Ishikawa (cell line): ENCODE measurements at regions not wholly inside any gene's neighbourhood (a gene's known extent, or its start where the extent isn't known, plus 50 kb on each side); places are given as distances from the start of the nearest gene placed in this dataset.

ENCODE experiments used
- CEBPB ChIP-seq: IDR thresholded peaks from 2 replicates; pipeline ENCODE4 v1.6.1; 2012
- CREB1 ChIP-seq: IDR thresholded peaks from 2 replicates; pipeline ENCODE4 v1.6.1; 2012; ENCODE audit warnings: low read depth
- EGR1 ChIP-seq: IDR thresholded peaks from 2 replicates; pipeline ENCODE4 v1.6.1; 2012
- EP300 ChIP-seq: IDR thresholded peaks from 2 replicates; pipeline ENCODE4 v1.6.1; 2012; ENCODE audit warnings: borderline replicate concordance
- FOXM1 ChIP-seq: IDR thresholded peaks from 2 replicates; pipeline ENCODE4 v1.6.1; 2012; ENCODE audit warnings: low read depth, borderline replicate concordance
- MAX ChIP-seq: IDR thresholded peaks from 2 replicates; pipeline ENCODE4 v1.6.1; 2012
- NFIC ChIP-seq: IDR thresholded peaks from 2 replicates; pipeline ENCODE4 v1.6.1; 2012
- RAD21 ChIP-seq: IDR thresholded peaks from 2 replicates; pipeline ENCODE4 v1.6.1; 2012; ENCODE audit warnings: low read depth
- REST ChIP-seq: IDR thresholded peaks from 2 replicates; pipeline ENCODE4 v1.6.1; 2012; ENCODE audit warnings: low read depth, mild to moderate bottlenecking
- TAF1 ChIP-seq: IDR thresholded peaks from 2 replicates; pipeline ENCODE4 v1.6.1; 2012; ENCODE audit warnings: low read depth, mild to moderate bottlenecking
- TCF12 ChIP-seq: IDR thresholded peaks from 2 replicates; pipeline ENCODE4 v1.6.1; 2012; ENCODE audit warnings: low read depth
- TEAD4 ChIP-seq: IDR thresholded peaks from 2 replicates; pipeline ENCODE4 v1.6.1; 2012
- USF1 ChIP-seq: IDR thresholded peaks from 2 replicates; pipeline ENCODE4 v1.6.1; 2012
- YY1 ChIP-seq: IDR thresholded peaks from 2 replicates; pipeline ENCODE4 v1.6.1; 2012; ENCODE audit warnings: low read depth
- ZBTB7A ChIP-seq: IDR thresholded peaks from 2 replicates; pipeline ENCODE4 v1.6.1; 2012; ENCODE audit warnings: low read depth

- no peak for TF ChIP-seq EP300
Measured at GRCh38 chr1:95636897-95637296, 402.9 kb downstream of the RWDD3 start.

- TF ChIP-seq ZBTB7A (no peak), REST (no peak), CEBPB (no peak), TCF12 (no peak), EP300 (no peak), EGR1 (no peak), CREB1 (no peak), TAF1 (no peak), YY1 (no peak), FOXM1 (no peak), MAX (no peak), USF1 (no peak)
Measured at GRCh38 chr1:95640746-95641145, 406.7 kb downstream of the RWDD3 start.

- no peak for TF ChIP-seq MAX
- TF ChIP-seq TCF12, result no peak
- no peak for TF ChIP-seq NFIC
- TF ChIP-seq EP300, result no peak
- no peak for TF ChIP-seq TEAD4
- TF ChIP-seq REST, result no peak
- TF ChIP-seq USF1, result no peak
- TF ChIP-seq RAD21, result no peak
- TF ChIP-seq CREB1, result no peak
- no peak for TF ChIP-seq CEBPB
- no peak for TF ChIP-seq TAF1
- TF ChIP-seq EGR1, result no peak
- no peak for TF ChIP-seq YY1
- TF ChIP-seq FOXM1, result no peak
- no peak for TF ChIP-seq ZBTB7A
Measured at GRCh38 chr1:95641386-95641785, 407.4 kb downstream of the RWDD3 start.

- TF ChIP-seq FOXM1, result no peak
Measured at GRCh38 chr1:95642035-95642434, 408.0 kb downstream of the RWDD3 start.

GRCh38 chr1:95643071-95643470 lies 409.1 kb downstream of the RWDD3 start:
- no peak for TF ChIP-seq ZBTB7A
- no peak for TF ChIP-seq YY1
- no peak for TF ChIP-seq MAX
- TF ChIP-seq EP300, result no peak
- no peak for TF ChIP-seq RAD21
- TF ChIP-seq TCF12, result no peak
- TF ChIP-seq TEAD4, result no peak
- TF ChIP-seq USF1, result no peak

- TF ChIP-seq RAD21 (no peak), YY1 (no peak), MAX (no peak)
Measured at GRCh38 chr1:95650631-95651030, 416.6 kb downstream of the RWDD3 start.
